Embryonic facial prominence (tissue), 1 donor: ENCODE measurements at regions not wholly inside any gene's neighbourhood (a gene's known extent, or its start where the extent isn't known, plus 50 kb on each side); places are given as distances from the start of the nearest gene placed in this dataset.

Experiments
- DNase-seq: peaks from one replicate; pipeline ENCODE4 v3.0.0-alpha.2; 2016; ENCODE audit errors: extremely low spot score

DNA sequence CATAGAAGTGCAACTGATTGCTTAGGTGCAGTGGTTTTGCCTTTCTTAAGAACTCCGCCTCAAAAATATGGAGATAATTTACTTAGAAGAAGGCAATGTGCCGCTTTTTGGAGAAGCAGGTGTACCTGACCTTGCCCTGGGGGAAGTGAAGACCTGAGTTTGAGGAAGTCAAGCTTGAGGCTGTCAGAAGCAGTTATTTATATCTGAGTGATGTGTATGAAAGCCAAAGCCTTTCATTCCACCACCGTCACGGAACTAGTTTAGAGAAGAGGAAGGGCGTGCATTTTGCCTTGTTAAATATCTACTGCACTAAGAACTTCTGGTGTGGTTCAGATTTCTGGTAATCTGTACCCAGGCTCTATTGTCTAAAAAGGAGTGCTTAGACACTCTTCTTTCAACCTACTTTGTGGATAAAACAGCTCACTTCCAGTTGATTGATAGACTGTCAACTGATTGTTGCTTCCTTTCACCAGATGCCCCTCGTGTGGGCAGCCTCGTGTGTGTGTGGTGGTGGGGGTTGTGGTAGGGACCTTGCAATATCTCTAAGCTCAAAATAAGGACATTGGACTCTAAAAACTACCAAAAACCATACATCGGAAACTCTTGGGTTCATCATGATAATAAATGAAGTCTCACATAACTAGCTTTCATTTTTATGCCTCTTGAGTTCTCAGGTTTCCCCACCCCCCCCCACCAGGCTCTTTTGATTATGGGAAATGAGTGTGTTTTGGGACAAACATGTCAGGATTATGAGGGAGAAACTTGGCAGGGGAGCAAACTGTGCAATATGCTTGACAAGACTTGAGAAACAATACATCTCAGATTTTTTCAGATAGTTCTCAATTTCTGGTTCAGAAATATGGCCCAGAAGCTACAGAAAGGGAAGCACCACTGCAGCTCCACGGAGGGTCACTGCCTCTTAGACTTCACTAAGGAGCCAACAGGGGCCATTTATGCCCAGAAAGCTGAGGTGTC lies 78.6 kb downstream of the ARF6 start:
- DNase-seq = no peak

- no peak for DNase-seq
These were observed 79.3 kb downstream of the ARF6 start for GRCh38 chr14:49972131-49972671.

DNA sequence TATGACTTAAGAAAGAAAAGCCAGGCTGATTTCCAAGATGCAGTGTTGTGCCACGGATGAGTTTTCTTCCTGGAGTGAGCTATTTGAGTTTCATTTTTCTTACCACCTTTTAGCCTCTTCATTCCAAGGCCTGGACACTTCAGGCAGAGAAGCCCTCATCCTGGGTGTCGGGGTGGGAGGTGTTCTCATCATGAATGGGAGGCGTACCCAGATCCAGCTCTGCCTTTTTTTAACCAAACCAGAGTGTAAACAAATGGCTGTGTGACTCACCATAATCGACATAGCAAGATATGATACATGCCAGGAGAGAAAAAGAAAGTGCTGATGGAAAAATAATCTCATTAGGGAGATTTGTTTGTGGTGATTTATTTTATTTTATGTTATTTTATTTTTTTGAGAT lies 79.9 kb downstream of the ARF6 start:
- no peak for DNase-seq

- no peak for DNase-seq
These were observed 82.4 kb downstream of the ARF6 start for GRCh38 chr14:49975276-49975675.

GRCh38 chr14:49975799-49976198 lies 82.9 kb downstream of the ARF6 start:
- no peak for DNase-seq

- DNase-seq = no peak
These were observed 84.4 kb downstream of the ARF6 start for GRCh38 chr14:49977126-49977841.

DNA sequence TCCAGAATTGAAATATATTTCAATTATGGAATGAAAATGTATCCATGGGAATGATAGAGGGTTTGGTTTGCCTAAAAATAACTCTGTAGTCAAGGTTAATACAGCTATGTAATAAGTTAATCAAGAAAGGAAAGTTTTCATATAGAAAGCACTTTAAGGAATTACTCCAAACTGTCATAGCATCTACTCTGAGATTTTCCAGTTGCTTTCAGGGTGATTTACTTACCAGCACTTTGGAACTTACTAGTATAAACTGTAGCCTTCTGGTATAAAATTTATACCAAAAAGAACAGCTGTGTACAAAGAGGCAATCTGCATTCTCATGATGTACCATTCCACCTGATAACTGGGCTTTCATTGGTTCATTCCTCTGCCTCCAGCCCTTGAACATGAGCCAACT lies 87.1 kb downstream of the ARF6 start:
- no peak for DNase-seq

- no peak for DNase-seq
These were observed 89.2 kb downstream of the ARF6 start for GRCh38 chr14:49982082-49982481.

- no peak for DNase-seq
These were observed 89.6 kb downstream of the ARF6 start for GRCh38 chr14:49982501-49982951.

DNA sequence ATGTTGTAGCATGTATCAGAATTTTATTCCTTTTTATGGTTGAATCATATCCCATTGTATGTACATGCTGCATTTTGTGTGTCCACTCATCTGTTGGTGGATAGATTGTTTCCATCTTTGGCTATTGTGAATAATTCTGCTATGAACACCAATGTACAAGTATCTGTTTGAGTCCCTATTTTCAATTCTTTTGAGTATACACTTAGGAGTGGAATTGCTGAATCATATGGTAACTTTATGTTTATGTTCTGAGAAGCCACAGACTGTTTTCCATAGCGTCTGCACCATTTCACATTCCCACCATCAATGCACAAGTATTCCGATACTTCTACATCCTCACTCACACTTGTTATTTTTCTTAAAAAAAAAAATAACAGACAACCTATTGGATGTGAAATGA lies 91.5 kb downstream of the ARF6 start:
- DNase-seq = no peak

DNA sequence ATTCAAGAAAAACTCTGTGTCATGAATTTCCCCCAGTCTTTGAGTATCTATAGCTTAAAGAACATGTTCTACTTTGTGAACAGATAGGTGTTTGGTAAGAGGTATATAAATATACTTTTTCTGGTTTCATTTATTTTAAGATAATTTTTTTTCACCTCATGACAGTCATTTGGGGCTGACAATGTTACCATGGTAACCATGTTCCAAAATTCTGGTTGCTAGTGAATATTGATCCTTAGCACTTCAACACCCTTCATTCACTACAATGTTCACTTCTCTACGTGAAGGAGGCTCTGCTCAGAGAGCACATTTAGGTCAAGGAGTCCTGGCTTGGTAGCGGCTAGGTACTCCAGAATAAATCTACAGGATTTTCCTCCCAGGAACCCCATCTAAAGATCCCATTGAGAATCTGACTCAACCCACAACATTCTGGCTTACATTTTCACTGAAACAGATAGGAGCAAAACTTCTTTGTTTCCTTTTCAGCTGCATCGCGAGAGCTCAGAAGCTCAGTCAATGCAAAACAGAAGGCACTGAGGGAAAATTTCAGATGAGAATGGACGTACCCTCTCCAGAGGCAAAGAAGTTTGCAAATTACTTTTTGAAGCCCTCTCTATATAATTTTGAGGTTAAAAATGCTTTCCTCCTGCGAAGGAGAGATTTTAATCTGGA lies 93.6 kb downstream of the ARF6 start:
- DNase-seq = no peak

- no peak for DNase-seq
These were observed 95.5 kb downstream of the ARF6 start for GRCh38 chr14:49988080-49988990.

GRCh38 chr14:49989966-49990365 lies 97.1 kb downstream of the ARF6 start:
- DNase-seq = no peak

DNA sequence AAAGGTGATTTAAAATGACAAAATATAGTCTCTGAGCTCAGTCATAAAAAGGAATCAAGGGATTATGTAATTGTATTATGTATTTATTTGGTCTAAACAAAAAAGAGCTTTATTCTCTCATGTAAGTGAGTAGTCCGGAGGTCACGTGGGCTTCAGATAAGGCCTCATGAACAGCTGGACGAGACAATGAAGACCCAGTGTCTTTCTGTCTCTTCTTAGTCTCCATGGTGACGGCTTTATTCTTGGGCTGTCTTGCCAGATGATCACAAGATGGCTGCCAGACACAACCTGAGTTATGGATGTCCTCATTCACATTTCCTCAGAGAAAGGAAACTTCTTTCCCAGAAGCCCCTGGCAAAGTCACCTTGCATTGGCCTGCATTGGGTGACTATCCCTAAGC lies 98.6 kb downstream of the ARF6 start:
- DNase-seq = no peak

GRCh38 chr14:49992036-49992435 lies 99.2 kb downstream of the ARF6 start:
- DNase-seq = no peak

DNA sequence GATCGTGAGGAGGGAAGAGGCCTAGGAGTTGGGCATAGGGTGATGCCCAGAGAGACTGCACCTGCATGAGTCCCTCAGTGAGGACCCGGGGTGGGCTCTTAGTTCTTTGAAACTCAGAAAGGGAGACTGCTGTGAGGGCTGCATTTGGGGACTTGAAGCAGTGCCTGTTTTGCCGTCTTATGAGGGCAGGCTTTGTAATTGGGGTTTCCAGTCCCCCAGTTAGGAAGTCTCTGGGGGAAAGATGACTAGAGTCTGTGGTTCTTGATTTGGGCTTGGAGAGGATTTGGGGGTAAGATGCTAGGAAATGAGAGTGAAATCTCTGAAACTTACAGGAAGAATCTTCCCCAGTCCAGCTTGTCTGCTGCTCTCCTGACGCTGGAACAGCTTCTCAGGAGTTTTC lies 99.6 kb downstream of the ARF6 start:
- no peak for DNase-seq

DNA sequence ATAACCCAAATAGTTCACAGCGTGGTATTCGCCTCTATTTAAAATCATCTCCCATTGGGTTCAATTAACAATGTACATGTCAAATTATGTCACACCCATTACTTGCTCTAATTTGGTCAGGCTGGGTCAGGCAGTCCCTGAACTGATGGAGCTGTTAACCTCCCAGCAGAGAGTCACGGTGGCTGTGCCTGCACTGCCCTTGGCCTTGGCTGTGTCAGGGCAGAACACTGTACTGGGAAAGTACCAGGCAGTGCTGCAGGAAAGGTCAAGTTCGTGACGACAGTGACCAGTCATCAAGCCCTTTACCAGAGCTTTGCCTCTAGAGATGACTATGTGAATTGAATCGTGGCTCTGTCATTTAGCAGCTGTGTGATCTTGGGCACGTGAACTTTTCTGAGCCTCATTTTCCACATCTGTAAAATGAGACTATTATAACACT lies 100.0 kb downstream of the ARF6 start:
- DNase-seq = no peak

DNA sequence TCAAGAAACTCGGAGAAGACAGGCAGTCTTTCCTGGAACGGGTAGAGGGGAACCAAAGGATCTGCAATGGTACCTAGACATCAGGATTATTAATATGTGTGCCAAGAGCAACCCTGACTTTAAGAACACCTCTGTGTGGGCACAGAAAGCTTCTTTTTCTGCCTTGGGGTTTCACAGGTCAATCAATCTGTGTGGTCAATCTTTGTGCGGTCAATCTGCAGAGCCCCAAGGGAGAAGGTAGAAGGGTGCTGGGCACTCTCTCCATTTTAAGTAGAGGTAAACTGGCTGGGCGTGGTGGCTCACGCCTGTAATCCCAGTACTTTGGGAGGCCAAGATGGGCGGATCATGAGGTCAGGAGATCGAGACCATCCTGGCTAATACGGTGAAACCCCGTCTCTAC lies 100.7 kb downstream of the ARF6 start:
- DNase-seq = no peak

DNA sequence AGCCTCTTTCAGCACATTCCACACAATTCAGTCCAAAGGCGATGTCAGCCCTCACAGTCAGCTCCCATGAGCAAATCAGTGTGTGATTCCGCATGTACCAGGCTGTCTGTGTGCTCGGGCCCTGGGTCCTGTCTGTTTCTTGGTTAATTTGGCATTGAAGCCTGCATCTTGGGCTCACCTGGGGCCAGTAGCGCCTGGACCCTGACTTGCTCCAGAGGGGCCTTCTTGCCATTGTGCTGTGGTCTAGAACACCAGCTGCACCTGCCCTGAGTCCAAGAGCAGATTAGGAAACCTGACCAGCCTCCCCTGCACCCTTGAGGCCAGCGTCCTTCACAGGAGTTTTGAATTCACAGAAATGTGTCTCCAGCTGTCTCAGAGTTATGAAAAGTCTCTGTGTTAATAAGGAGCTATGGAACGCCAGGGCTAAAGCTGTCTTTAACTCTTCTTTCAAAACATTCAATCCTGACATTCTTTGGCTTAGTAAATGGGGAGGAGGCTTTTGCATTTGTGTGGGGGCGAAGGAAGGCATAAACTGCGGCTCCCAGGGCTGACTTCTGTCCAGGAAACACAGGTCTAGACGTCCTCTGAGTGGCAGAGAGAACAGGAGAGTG lies 102.2 kb downstream of the ARF6 start:
- no peak for DNase-seq

DNA sequence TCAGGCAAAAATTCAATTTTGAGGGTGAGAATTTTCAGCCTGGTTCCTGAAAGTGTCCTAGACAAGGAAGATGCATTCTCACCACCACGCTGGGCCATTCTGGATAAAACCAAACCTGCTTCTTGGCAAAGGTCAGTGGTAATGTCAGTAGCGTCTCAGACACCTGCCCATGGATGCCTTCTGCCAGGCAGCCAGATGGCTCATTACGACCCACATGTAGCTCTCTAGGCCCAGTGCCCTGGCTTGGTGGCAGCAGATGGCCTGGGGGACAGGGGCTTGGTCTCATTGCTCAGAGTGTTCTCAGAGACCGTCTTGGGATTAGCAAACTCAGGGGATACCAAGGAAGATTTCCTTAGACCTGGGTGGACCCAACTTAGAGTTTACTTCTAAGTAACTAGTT lies 105.1 kb downstream of the ARF6 start:
- no peak for DNase-seq
